ENCODE measurements at regions not wholly inside any gene's neighbourhood (a gene's known extent, or its start where the extent isn't known, plus 50 kb on each side); places are given as distances from the start of the nearest gene placed in this dataset.

- DNase-seq (ENCODE audit: insufficient read length) (no peak), FAIRE-seq (no peak)
- TF ChIP-seq POLR2A (IDR thresholded peaks at IDR 0.05; ENCODE audit: low read depth, low read length) (no peak), TAF1 (IDR thresholded peaks at IDR 0.05; ENCODE audit: borderline replicate concordance, low read depth, low read length) (no peak)
Observed at GRCh38 chr9:75699625-75700251, 190.7 kb upstream of the PCSK5 start.

- TF ChIP-seq POLR2AphosphoS5 (IDR thresholded peaks at IDR 0.05; ENCODE audit: low read depth, low read length) (no peak), POLR2A (IDR thresholded peaks at IDR 0.05; ENCODE audit: low read depth, low read length) (no peak), TAF1 (IDR thresholded peaks at IDR 0.05; ENCODE audit: borderline replicate concordance, low read depth, low read length) (no peak)
- no peak for FAIRE-seq
- no peak for DNase-seq (ENCODE audit: insufficient read length)
Observed at GRCh38 chr9:75700252-75700640, 190.2 kb upstream of the PCSK5 start.

GRCh38 chr9:75707191-75707590 lies 183.3 kb upstream of the PCSK5 start:
- DNase-seq (ENCODE audit: insufficient read length) (no peak), FAIRE-seq (no peak)
- TF ChIP-seq POLR2A (IDR thresholded peaks at IDR 0.05; ENCODE audit: low read depth, low read length), result no peak
- TF ChIP-seq TAF1 (IDR thresholded peaks at IDR 0.05; ENCODE audit: borderline replicate concordance, low read depth, low read length), result no peak
- no peak for TF ChIP-seq POLR2AphosphoS5 (IDR thresholded peaks at IDR 0.05; ENCODE audit: low read depth, low read length)

- DNase-seq (ENCODE audit: insufficient read length), result no peak
- no peak for FAIRE-seq
- TF ChIP-seq TAF1 (IDR thresholded peaks at IDR 0.05; ENCODE audit: borderline replicate concordance, low read depth, low read length) (no peak), POLR2AphosphoS5 (IDR thresholded peaks at IDR 0.05; ENCODE audit: low read depth, low read length) (no peak), POLR2A (IDR thresholded peaks at IDR 0.05; ENCODE audit: low read depth, low read length) (no peak)
Observed at GRCh38 chr9:75709698-75710097, 180.8 kb upstream of the PCSK5 start.

GRCh38 chr9:75712700-75713099 lies 177.8 kb upstream of the PCSK5 start:
- DNase-seq (ENCODE audit: insufficient read length) (no peak), FAIRE-seq (no peak)
- TF ChIP-seq POLR2AphosphoS5 (IDR thresholded peaks at IDR 0.05; ENCODE audit: low read depth, low read length), result no peak
- TF ChIP-seq POLR2A (IDR thresholded peaks at IDR 0.05; ENCODE audit: low read depth, low read length), result no peak

GRCh38 chr9:75713335-75713734 lies 177.1 kb upstream of the PCSK5 start:
- FAIRE-seq (no peak), DNase-seq (ENCODE audit: insufficient read length) (no peak)
- TF ChIP-seq TAF1 (IDR thresholded peaks at IDR 0.05; ENCODE audit: borderline replicate concordance, low read depth, low read length), result no peak
- TF ChIP-seq POLR2A (IDR thresholded peaks at IDR 0.05; ENCODE audit: low read depth, low read length), result no peak
- TF ChIP-seq POLR2AphosphoS5 (IDR thresholded peaks at IDR 0.05; ENCODE audit: low read depth, low read length), result no peak

GRCh38 chr9:75715360-75715759 lies 175.1 kb upstream of the PCSK5 start:
- DNase-seq (ENCODE audit: insufficient read length), result no peak
- no peak for TF ChIP-seq POLR2A (IDR thresholded peaks at IDR 0.05; ENCODE audit: low read depth, low read length)
- no peak for TF ChIP-seq TAF1 (IDR thresholded peaks at IDR 0.05; ENCODE audit: borderline replicate concordance, low read depth, low read length)
- TF ChIP-seq POLR2AphosphoS5 (IDR thresholded peaks at IDR 0.05; ENCODE audit: low read depth, low read length), result no peak
- no peak for FAIRE-seq

GRCh38 chr9:75718677-75719076 lies 171.8 kb upstream of the PCSK5 start:
- FAIRE-seq (no peak), DNase-seq (ENCODE audit: insufficient read length) (no peak)
- TF ChIP-seq POLR2A (IDR thresholded peaks at IDR 0.05; ENCODE audit: low read depth, low read length), result no peak
- no peak for TF ChIP-seq POLR2AphosphoS5 (IDR thresholded peaks at IDR 0.05; ENCODE audit: low read depth, low read length)

- FAIRE-seq, result no peak
- no peak for DNase-seq (ENCODE audit: insufficient read length)
- TF ChIP-seq POLR2A (IDR thresholded peaks at IDR 0.05; ENCODE audit: low read depth, low read length), result no peak
- TF ChIP-seq TAF1 (IDR thresholded peaks at IDR 0.05; ENCODE audit: borderline replicate concordance, low read depth, low read length), result no peak
- no peak for TF ChIP-seq POLR2AphosphoS5 (IDR thresholded peaks at IDR 0.05; ENCODE audit: low read depth, low read length)
Observed at GRCh38 chr9:75728391-75728790, 162.1 kb upstream of the PCSK5 start.

GRCh38 chr9:75734802-75735201 lies 155.7 kb upstream of the PCSK5 start:
- DNase-seq (ENCODE audit: insufficient read length) (no peak), FAIRE-seq (no peak)
- no peak for TF ChIP-seq TAF1 (IDR thresholded peaks at IDR 0.05; ENCODE audit: borderline replicate concordance, low read depth, low read length)
- TF ChIP-seq POLR2A (IDR thresholded peaks at IDR 0.05; ENCODE audit: low read depth, low read length), result no peak
- no peak for TF ChIP-seq POLR2AphosphoS5 (IDR thresholded peaks at IDR 0.05; ENCODE audit: low read depth, low read length)

- TF ChIP-seq POLR2A (IDR thresholded peaks at IDR 0.05; ENCODE audit: low read depth, low read length) (no peak), POLR2AphosphoS5 (IDR thresholded peaks at IDR 0.05; ENCODE audit: low read depth, low read length) (no peak), TAF1 (IDR thresholded peaks at IDR 0.05; ENCODE audit: borderline replicate concordance, low read depth, low read length) (no peak)
- FAIRE-seq (no peak), DNase-seq (ENCODE audit: insufficient read length) (no peak)
Observed at GRCh38 chr9:75739884-75740611, 150.4 kb upstream of the PCSK5 start.

- no peak for TF ChIP-seq POLR2AphosphoS5 (IDR thresholded peaks at IDR 0.05; ENCODE audit: low read depth, low read length)
- no peak for TF ChIP-seq TAF1 (IDR thresholded peaks at IDR 0.05; ENCODE audit: borderline replicate concordance, low read depth, low read length)
- no peak for TF ChIP-seq POLR2A (IDR thresholded peaks at IDR 0.05; ENCODE audit: low read depth, low read length)
- FAIRE-seq (no peak), DNase-seq (ENCODE audit: insufficient read length) (no peak)
Observed at GRCh38 chr9:75743855-75744254, 146.6 kb upstream of the PCSK5 start.

Measured in GM12892 (cell line).